ENCODE measurements at regions not wholly inside any gene's neighbourhood (a gene's known extent, or its start where the extent isn't known, plus 50 kb on each side); places are given as distances from the start of the nearest gene placed in this dataset.

DNA sequence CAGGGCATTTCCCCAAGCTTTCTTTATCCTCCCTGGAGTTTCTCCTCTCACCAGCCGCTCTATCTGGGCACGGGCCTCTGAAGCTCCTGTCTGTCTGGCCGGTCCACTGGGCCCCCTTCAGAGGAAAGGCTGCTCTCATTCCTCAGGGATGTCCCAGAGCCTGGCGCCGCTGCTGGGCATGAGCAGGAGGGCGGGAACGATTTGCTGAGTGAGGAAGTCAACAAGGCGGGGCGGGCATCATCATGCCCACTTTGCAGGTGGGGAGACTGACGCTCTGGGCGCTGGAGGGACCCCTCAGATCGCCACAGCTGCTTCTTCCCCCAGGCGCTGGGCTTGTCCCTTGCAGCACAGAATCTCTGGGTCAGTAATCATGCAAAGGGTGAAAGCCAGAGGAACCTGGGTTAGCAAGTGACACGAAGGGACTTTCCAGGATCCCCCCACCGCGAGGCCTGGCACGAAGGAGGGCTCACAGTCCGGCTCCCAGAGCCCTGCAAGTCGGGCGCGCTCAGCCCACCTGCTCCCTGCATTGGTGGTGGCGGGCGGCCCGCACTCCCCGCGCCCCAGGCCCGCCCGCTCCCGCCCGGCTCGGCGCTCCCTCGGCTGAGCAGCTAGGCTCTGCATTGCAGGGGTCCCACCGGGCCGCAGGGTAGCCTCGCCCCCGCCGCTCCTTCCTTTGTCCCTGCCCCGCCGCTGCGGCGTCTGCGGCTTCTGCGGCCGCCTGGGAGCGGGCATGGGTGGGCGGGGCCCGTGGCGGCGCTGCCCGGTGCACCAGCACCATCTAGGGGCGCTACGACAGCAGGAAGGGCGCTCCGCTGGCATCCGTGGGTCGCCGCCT is 157.8 kb downstream of the CYRIA start:
- H3K4me3 ChIP-seq (ENCODE audit: low read depth, low read length) = peak overlapping the region; percentile 30

DNA sequence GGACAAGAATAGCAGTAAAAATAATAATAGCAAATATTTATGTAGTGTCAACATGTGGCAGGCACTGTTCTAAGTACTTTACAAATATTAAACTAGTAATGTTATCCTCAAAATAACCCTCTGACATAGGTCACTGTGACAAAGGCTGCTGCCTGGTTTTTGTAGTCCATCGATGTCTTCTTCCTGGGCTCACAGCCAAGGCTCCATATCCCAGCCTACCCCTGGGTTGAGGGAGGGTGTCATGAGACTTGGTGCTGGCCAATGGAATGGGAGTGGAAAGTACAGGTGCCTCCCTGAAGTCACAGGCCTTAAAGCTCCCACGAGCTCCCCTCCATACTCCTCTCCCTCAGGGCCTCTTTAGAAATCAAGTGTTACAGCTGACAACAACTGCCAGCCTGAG is 159.3 kb downstream of the CYRIA start:
- H3K4me3 ChIP-seq (ENCODE audit: low read depth, low read length) = no peak overlapping the region

- no peak overlapping the region for H3K4me3 ChIP-seq (ENCODE audit: low read depth, low read length)
Measured at GRCh38 chr2:16496426-16497388, 168.9 kb downstream of the CYRIA start.

GRCh38 chr2:16495509-16496208 is 170.0 kb downstream of the CYRIA start:
- no peak overlapping the region for H3K4me3 ChIP-seq (ENCODE audit: low read depth, low read length)

DNA sequence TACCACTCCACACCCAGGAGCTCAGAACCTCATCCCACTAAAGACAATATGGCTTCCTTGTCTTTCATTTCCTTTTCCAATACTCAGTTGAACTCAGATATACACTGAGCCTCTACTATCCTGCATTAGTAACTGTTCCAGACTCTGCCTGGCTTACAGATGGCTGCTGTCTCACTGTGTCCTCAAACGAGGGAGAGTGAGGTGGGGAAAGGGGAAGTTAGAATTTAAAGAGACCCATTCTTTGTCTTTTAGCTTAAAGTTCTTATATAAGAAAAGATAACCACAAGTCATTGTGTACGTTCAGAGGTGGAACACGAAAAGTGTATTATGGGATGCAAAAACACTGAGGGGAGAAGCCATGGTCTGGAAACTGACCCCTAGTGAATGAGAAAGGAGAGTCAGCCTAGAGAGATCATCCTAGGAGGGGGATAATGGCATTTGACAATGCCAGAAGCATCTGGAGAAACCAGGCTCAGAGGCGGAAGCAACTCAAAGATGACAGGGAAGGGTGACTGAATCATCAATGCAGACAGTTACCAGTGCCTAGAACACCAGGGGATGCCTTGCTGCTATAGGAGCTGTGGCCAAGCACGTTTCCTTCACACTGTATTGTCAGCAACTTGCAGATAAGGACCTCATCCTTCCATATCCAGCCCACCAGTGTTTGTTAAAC is 170.7 kb downstream of the CYRIA start:
- H3K4me3 ChIP-seq (ENCODE audit: low read depth, low read length) = no peak overlapping the region

DNA sequence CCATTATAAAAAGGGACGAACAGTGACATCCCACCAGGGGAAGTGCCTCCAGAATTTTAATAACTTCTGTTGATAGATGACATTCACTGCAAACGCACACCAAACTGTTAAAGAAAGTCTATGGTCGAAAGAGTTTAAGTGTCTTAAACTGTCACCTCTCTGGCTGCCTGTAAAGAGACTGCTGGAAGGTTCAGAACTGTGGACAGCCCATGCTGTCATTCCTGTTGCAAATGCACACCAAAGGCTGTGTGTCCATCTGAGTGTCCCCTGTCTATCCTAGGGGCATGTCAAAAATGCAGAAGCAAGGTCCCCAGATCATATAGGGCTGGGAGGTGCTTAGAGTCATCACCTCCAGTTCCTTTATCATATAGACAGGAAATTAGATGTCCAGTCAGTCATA is 171.8 kb downstream of the CYRIA start:
- H3K4me3 ChIP-seq (ENCODE audit: low read depth, low read length) = no peak overlapping the region

DNA sequence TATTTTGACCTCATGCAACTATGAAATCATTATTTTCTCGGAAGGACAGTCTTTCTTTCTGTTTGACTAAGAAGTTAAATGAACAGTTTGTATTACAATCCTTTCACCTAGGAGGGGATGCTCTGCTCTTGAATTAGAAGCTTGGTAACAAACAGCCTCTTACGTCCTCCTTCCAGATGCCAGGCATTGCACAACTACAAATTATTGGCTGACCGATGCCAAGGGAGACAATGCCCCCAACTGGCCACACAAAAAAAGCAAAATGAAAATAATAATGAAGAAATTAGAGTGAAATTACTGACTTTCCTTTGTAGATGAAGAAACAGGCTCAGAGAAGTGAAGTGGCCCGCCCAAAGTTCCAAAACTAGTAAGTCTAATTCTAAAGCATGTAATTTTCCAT is 177.9 kb downstream of the CYRIA start:
- H3K4me3 ChIP-seq (ENCODE audit: low read depth, low read length) = no peak overlapping the region

DNA sequence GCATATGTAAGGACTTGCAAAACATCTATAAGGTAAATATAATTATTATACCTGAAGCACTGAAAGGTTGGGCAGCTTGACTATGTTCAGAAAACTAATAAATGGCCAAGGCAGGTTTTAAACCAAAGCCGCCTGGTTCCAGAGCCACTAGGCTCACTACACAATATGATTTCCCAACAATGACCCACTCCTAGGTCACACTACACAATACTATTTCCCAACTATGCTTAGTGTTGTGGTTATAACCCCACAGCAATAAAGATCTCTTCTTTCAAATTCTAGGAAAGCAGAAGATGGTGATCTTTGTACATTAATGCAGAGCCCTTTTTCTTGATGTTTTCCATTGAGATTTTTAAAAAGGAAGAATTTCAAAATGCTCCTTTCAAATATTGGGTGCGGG is 180.4 kb downstream of the CYRIA start:
- no peak overlapping the region for H3K4me3 ChIP-seq (ENCODE audit: low read depth, low read length)

GRCh38 chr2:16482460-16482859 is 183.2 kb downstream of the CYRIA start:
- H3K4me3 ChIP-seq (ENCODE audit: low read depth, low read length) = no peak overlapping the region

DNA sequence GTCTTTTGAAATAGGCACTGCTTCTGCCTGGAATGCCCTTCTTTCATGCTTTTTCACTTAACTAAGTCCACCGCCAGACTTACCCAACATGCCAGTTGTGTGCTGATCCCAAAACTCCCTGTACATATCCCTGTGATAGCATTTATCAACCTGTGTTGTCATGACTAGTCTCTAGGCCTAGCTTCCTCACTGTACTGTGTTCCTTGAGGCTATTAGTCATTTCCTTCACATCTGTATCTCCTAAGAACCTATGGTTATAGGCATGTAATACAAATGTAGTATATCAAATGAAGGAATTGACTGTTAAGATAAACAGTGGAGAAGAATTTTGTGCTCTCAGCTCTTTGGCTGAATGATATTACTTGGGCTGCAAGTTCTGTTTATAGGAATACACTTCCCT is 184.3 kb downstream of the CYRIA start:
- H3K4me3 ChIP-seq (ENCODE audit: low read depth, low read length) = no peak overlapping the region

- no peak overlapping the region for H3K4me3 ChIP-seq (ENCODE audit: low read depth, low read length)
Measured at GRCh38 chr2:16479721-16480120, 185.9 kb downstream of the CYRIA start.

DNA sequence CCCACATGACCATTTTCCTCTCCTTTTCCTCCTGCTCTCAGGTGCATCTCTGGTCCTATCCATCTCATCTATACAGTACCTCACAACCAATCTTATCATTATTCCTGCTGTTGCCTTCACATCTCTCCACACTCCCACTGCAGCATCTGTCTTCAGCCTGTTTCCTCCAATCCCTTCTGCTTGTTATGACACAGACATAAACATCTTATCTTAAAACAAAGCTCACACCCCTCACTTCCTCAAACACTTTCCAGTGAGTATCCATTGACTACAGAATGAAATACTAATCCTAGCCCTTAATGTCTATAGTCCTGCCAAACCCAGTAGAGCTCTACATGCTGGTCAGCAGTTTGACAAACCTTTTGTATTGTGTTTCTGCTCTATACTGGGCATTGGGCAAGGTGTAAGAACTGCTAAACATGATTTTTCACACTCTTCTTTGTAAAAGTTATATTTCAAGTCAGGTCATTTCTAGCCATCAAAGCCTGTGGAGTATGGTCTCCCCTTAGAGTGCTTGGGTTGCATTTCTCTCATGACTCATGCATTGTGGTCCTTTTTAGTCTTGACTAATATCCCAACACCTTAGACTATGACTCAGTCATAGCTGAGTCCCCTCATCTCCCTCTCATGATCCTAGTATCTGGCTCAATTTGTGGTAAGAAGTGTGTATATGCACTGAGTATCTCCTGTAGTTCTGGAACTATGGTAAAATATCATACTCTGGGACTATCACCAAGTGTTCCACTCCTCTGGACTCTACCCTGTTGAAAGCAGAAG is 187.0 kb downstream of the CYRIA start:
- H3K4me3 ChIP-seq (ENCODE audit: low read depth, low read length) = no peak overlapping the region

GRCh38 chr2:16477648-16478047 is 188.0 kb downstream of the CYRIA start:
- H3K4me3 ChIP-seq (ENCODE audit: low read depth, low read length) = no peak overlapping the region

GRCh38 chr2:16476866-16477265 is 188.8 kb downstream of the CYRIA start:
- no peak overlapping the region for H3K4me3 ChIP-seq (ENCODE audit: low read depth, low read length)

GRCh38 chr2:16475986-16476567 is 189.6 kb downstream of the CYRIA start:
- H3K4me3 ChIP-seq (ENCODE audit: low read depth, low read length) = no peak overlapping the region

DNA sequence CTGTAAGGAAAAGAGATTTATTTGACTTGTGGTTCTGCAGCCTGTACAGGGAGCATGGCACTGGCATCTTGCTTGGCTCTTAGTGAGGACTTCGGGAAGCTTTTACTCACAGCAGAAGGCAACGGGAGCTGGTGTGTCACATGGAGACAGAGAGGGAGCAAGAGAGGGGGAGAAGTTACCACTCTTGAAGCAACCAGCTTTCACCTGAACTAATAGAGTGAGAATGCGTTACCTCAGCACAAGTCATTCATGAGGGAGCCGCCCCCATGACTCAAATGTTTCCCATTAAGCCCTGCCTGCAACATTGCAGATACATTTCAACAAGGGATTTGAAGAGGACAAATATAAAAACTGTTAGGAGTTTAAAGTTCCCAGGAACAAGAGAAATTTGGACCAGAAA is 190.0 kb downstream of the CYRIA start:
- H3K4me3 ChIP-seq (ENCODE audit: low read depth, low read length) = no peak overlapping the region

DNA sequence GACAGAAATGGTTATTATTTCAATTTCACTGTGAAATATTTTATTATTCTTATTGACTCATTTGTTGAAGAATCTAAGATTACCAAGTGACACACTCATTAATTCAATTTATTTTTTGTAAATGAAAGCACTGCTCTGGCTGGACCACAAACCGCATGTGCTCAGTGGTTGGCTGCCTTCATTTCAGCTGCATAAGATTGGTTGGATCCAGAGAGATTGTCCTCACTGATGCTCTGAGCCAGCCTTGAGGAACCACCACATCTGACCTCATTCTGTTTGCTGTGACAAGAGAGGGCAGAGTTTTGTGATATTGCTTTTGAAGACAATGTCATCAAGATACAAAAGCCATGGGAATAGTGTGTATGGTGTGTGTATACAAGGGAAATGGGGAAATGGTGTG is 192.1 kb downstream of the CYRIA start:
- no peak overlapping the region for H3K4me3 ChIP-seq (ENCODE audit: low read depth, low read length)

DNA sequence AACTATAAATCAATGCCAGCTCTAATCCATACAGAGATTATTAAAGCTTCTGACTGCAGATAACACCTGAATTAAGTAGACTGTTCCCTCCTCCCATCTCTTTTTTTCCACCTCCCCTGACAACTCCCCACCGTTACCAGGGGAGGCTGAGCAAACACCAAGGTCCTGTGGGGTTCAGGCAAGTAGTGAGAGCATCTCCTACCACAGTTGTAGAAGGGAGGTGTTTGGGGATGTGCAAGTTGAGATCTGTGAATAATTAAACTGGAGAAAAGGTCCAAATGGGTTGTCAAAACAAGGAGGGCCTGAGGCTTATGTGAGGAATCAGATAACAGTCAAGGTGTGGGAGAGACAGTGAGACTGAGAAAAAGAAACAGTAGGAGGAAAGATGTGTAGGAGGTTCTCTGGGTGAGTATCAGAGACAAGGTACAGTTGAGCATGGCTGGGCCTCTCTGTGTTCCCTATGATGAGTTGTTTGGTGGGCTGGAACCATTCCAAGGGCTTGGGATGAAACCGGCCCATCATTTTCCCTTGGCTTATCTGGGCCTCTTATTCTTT is 194.6 kb downstream of the CYRIA start:
- no peak overlapping the region for H3K4me3 ChIP-seq (ENCODE audit: low read depth, low read length)

GRCh38 chr2:16466821-16467151 is 198.8 kb downstream of the CYRIA start:
- H3K4me3 ChIP-seq (ENCODE audit: low read depth, low read length) = no peak overlapping the region

All from iPS-11a (cell line).